ENCODE measurements at regions not wholly inside any gene's neighbourhood (a gene's known extent, or its start where the extent isn't known, plus 50 kb on each side); places are given as distances from the start of the nearest gene placed in this dataset.

DNA sequence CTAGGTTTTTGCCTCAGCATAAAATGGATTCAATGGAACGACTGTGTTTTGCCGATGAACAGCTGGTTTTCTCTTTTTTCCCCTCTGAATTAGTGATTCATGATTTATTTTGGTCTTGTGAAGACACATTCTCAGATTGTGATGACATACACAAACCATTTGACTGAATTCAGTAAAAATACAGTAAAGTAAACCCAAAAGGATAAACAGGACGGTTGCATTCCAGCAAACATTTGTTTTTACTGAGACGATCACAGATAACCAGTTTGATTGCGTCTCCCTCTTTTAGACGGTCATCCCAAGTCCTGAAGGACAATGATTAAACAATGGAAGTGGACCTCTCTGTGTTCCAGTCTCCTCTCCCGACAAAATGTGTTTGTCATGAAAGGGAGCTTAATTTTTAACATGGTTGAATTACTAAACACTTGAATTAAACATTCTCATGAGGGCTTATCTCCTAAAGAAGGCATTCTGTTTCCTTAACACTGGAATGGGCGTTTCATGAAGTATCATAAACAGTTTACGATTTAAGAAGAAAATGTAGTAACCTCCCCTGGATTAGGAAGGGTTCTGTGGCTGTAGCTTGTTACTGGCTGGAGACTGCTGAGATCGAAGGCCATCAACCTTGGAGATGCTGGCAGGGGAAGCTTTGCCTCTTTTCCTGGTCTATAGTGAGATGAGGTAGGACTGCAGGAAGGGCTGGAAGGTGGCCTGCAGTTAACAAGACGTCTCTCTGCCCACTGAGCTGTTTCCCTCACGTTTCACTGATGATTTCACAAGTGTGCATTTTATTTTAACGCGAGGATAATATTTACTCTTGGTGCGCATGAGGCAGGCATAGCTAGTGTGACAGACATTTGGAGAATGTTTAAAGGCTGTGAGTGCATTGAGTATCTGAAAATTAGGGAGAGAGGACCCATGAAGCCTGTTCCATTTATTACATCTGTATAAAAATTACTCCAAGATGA lies 457.9 kb downstream of the FGF9 start:
- intact Hi-C loops (cut with micrococcal nuclease) = no loop called here
- no peak for DNase-seq
- no peak for ATAC-seq

DNA sequence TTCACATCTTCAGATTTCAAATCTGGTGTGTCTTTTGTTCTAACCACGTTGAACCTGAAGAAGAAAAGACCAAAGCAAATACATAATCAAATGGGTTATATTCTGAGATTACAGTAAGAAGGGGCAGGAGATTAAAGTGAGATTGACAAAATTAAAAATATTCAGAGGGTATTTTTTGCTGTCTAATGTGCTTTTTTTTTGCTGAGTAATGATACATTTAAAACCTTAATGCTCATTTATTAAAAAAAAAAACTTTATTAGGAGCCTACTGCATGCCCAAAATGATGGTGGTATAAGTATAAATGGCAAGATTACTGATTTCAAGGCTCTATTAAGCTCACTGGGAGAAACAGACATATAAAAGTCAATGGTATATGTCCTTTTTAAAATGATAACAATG lies 459.4 kb downstream of the FGF9 start:
- DNase-seq = no peak
- no peak for ATAC-seq
- intact Hi-C loops (cut with micrococcal nuclease) = no loop called here

GRCh38 chr13:22134261-22134660 lies 463.4 kb downstream of the FGF9 start:
- intact Hi-C loops (cut with micrococcal nuclease) = no loop called here
- no peak for ATAC-seq
- DNase-seq = no peak

- no peak for DNase-seq
- no peak for ATAC-seq
- intact Hi-C loops (cut with micrococcal nuclease) = no loop called here
These were observed 464.6 kb downstream of the FGF9 start for GRCh38 chr13:22135446-22135845.

GRCh38 chr13:22137361-22138050 lies 466.6 kb downstream of the FGF9 start:
- ATAC-seq = no peak
- DNase-seq = no peak

DNA sequence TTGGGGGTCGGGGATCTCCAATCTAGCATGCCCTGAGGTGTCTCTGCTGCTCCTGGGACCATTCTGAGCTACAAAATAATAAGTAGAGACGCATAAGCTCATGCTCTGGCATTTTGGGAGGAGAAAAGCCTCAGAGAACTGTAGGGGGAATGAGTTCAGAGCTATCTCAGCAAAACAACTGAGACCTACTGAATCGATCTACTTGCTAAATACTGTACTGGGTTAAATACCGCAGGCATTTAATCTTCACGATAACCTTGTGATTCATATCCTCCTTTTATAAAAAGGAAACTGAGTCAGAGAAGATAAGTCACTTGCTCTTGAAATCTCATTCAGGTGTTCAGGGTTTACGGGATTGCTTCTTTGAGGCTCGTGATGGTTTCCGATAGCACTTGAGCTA lies 468.1 kb downstream of the FGF9 start:
- DNase-seq = no peak
- ATAC-seq = no peak
- intact Hi-C loops (cut with micrococcal nuclease) = no loop called here

More at GRCh38 chr13:22137361-22138050, 466.6 kb downstream of the FGF9 start:
- intact Hi-C loops (cut with micrococcal nuclease) = no loop called here

DNA sequence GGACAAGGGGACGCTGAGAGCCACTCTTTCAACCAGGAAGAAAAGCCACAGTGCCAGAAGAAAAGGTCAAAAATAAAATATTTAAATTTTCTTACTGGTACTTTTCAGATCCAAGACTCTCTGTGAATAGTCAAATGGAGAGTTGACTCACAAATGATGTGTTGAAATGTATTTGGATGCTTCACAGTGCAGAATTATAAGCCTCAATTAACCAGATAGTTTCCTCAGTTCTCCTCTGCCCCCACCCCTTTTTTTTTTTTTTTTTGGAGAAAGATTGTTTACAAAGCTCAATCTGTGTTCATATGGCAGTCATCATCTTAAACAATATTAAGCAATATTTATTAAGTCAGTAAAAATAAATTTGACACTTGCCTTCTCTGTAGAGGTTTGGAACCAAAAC lies 470.8 kb downstream of the FGF9 start:
- DNase-seq = no peak
- ATAC-seq = no peak
- intact Hi-C loops (cut with micrococcal nuclease) = no loop called here

DNA sequence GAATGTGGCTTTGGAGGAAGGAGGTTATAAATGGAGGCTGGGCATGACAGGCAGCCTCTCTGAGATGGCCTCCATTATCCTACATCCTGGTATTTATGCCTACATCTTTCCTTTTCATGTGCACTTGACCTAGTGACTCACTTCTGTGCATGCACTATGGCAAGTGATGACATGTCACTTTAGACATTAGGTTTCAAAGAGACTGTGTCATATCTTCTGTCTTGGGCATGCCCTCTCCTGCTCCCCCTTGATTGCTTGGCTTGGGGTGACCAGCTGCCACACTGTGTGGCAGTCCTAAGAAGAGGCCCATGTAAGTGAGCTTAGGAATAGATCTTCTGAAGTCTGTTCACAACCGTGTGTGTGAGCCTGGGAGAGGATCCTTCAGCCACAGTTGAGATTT lies 472.8 kb downstream of the FGF9 start:
- intact Hi-C loops (cut with micrococcal nuclease) = no loop called here
- ATAC-seq (no peak), DNase-seq (no peak)

DNA sequence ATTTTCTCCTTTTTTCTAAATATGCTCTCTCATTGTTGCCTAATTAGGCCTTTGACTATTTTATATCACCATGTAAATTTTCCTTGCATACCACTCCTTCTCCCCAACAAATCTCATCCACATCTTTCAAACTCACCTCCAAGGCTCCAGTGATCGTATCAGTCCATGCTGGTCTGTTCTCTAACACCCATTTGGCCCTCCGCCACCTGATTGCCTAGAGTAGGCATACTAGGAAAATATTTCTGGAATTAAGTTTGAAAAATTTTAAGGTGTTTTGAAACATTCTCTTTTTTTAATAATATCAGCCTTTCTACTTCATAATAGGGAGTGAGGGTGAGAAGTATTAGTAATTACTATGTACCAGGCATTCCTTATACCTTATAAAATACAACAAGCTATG lies 473.9 kb downstream of the FGF9 start:
- DNase-seq = no peak
- intact Hi-C loops (cut with micrococcal nuclease) = no loop called here
- no peak for ATAC-seq

DNA sequence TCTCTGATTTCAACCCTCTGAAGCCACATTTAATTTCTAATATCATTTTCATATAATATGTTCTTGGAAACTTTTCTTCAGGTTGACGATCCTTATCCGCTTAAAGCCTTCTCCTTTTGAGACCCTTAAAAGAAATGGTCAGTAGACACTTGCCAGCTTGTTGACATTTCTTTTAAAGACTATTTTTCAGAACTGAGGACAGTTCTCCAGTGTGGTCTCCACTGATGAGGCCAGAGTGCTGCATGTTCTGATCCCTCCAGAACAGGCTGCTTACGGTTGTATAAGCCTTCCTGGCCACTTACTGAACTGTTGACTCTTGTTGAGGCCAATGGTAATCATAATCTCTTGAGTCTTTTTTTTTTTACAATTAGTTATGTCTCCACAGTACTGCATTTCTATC lies 477.3 kb downstream of the FGF9 start:
- DNase-seq (no peak), ATAC-seq (no peak)
- intact Hi-C loops (cut with micrococcal nuclease) = no loop called here

DNA sequence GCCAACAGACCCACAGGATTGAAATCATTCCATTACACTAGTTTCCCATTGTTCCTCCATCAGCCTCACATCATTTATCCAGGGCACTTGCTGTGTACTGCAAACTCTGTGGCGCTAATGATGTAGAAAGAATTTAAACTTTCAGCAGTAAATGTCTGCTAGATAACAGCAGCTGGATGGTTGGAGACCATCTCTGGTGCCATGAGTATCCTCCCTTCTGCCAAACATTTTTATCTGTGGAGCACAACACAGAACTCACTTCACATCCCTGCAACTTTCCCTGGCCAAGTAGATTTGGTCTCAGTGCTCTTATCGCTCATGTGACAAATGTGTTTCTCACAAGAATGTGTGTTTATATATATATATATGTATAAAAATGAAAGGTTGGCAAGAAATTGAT lies 481.9 kb downstream of the FGF9 start:
- DNase-seq (no peak), ATAC-seq (no peak)
- intact Hi-C loops (cut with micrococcal nuclease) = no loop called here

GRCh38 chr13:22154041-22154440 lies 483.2 kb downstream of the FGF9 start:
- DNase-seq (no peak), ATAC-seq (no peak)
- intact Hi-C loops (cut with micrococcal nuclease) = no loop called here

- no peak for ATAC-seq
- intact Hi-C loops (cut with micrococcal nuclease) = no loop called here
These were observed 491.0 kb downstream of the FGF9 start for GRCh38 chr13:22161871-22162270.

GRCh38 chr13:22162889-22163288 lies 492.0 kb downstream of the FGF9 start:
- intact Hi-C loops (cut with micrococcal nuclease) = no loop called here
- DNase-seq = no peak
- no peak for ATAC-seq

More at GRCh38 chr13:22161871-22162270, 491.0 kb downstream of the FGF9 start:
- DNase-seq = no peak

DNA sequence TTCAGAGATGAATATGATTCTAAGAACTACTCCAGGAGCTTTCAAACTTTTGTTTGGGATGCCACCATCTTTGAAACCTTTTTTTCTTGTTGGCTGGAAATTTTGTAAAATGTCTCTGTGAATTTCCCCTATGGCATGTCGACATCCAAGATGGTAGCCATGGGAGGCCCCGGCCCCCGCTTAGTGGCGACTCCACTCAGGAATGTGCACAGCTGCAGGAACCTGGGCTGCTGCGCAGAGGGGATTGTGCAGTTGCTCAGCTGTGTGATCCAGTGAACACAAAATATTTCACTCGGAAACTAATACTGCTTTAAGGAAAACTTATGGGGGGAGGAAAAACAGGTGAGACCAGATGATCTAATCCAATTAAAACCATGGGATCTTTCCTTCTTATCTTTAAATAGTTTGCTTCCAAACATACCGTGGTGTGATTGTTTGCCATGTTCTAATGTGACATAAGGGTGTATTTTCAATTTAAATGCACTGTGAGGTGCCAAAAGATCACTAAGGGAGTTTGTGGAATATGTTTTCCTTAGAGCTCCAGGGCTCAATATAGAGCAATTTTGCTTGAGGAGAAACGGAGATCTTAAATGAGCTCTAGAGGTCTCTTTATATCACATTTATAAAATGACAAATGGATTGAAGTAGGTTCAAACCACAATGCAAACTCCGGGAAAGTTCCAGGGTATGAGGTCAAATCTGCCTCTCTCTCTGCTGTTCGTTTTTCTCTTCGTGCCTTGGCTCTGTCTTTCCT lies 497.7 kb downstream of the FGF9 start:
- DNase-seq (no peak), ATAC-seq (no peak)
- intact Hi-C loops (cut with micrococcal nuclease) = no loop called here

GRCh38 chr13:22169473-22169872 lies 498.6 kb downstream of the FGF9 start:
- intact Hi-C loops (cut with micrococcal nuclease) = no loop called here
- no peak for DNase-seq

DNA sequence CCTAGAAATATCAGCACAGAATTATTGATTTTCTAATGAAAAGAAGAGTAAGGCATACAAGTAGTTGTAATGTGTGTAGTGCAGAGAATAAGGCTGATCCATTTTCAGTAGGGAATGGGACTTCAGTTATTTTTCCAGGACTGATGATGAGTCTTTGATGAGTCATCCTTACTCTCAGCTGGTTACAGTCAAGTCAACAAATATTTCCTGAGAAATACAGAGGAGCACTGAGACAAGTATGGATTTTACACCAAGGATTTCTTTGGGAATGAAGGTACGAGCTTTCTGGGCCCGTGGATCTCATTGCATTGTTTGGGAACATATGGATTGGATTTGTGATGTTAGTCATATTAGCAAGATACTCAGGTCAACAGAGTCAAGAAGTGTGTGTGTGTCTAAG lies 502.7 kb downstream of the FGF9 start:
- no peak for ATAC-seq
- DNase-seq = no peak
- intact Hi-C loops (cut with micrococcal nuclease) = no loop called here

More at GRCh38 chr13:22169473-22169872, 498.6 kb downstream of the FGF9 start:
- ATAC-seq = no peak

- ATAC-seq (no peak), DNase-seq (no peak)
- intact Hi-C loops (cut with micrococcal nuclease) = no loop called here
These were observed 504.4 kb downstream of the FGF9 start for GRCh38 chr13:22175241-22175640.

DNA sequence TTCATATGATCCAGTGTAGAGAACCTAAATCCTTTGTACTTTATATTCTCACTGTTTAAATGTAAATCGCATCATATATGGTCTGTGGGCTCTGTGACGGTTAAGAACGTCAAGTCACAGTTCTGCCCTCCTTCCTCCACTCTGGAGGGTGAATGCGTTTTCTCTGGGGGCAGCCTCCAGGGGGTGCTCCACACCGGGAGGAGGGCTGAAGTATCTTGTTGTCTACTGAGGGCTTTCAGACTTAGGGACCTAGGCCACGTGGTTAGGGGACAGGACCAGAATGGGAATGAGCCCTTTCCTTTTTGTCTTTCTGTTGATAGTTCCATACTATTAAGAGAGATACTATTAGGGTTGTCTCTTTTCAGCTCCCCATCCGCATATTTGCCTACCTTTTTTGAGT lies 504.9 kb downstream of the FGF9 start:
- ATAC-seq = no peak
- intact Hi-C loops (cut with micrococcal nuclease) = no loop called here
- no peak for DNase-seq

GRCh38 chr13:22176968-22177520 lies 506.2 kb downstream of the FGF9 start:
- peak; percentile 42 for ATAC-seq
- intact Hi-C loops (cut with micrococcal nuclease) = no loop called here
- DNase-seq = no peak

All from left ventricle myocardium superior (tissue), 1 donor.